ENCODE measurements at regions not wholly inside any gene's neighbourhood (a gene's known extent, or its start where the extent isn't known, plus 50 kb on each side); places are given as distances from the start of the nearest gene placed in this dataset.
"Not testable (repeated sequence)": the region's sequence is repeated elsewhere in the genome, so short reads cannot be mapped to it uniquely, and the experiment has no call there.

DNA sequence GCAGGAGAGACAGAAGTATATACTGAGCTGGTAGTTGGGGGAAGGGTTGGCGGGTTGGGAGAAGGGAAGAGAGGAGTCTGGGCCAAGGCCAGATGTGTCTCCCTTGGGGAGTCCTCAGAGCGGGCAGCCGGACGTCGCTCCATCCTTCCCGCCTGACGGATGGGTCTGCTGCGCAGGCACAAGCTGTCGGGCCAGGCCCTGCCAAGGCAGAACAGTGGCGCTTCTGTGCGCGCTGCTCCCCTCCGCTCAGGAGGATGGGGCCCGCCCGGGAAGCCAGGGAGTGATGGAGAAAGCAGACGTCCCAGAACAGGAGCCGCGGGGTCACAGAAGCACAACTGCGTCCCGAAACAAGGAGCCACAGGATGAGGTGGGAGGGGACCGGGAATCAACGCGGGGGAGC is 449.9 kb downstream of the CNTNAP3B start:
- TF ChIP-seq, protein P1, sequence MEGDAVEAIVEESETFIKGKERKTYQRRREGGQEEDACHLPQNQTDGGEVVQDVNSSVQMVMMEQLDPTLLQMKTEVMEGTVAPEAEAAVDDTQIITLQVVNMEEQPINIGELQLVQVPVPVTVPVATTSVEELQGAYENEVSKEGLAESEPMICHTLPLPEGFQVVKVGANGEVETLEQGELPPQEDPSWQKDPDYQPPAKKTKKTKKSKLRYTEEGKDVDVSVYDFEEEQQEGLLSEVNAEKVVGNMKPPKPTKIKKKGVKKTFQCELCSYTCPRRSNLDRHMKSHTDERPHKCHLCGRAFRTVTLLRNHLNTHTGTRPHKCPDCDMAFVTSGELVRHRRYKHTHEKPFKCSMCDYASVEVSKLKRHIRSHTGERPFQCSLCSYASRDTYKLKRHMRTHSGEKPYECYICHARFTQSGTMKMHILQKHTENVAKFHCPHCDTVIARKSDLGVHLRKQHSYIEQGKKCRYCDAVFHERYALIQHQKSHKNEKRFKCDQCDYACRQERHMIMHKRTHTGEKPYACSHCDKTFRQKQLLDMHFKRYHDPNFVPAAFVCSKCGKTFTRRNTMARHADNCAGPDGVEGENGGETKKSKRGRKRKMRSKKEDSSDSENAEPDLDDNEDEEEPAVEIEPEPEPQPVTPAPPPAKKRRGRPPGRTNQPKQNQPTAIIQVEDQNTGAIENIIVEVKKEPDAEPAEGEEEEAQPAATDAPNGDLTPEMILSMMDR (conservative IDR thresholded peaks at IDR 0.05; ENCODE audit: low read depth, low read length): not testable (repeated sequence)
- not testable (repeated sequence) for TF ChIP-seq EZH2phosphoT487 (IDR thresholded peaks at IDR 0.05; ENCODE audit: borderline replicate concordance, low read length); EZH2 (IDR thresholded peaks at IDR 0.05; ENCODE audit: low read length, unreplicated experiment)

Measured in PC-3 (cell line).